Stimulated activated CD4-positive, alpha-beta T cell treated with anti-CD3 and anti-CD28 coated beads, Interleukin-12 subunit alpha, Interleukin-12 subunit beta, amount 100 ng/mL, for 24 hours (primary cell): ENCODE measurements at regions not wholly inside any gene's neighbourhood (a gene's known extent, or its start where the extent isn't known, plus 50 kb on each side); places are given as distances from the start of the nearest gene placed in this dataset.
A peak's percentile ranks its signal among the peaks of the same experiment; 100 is the strongest.

Source experiments
- DNase-seq, 2 experiments: peaks; one replicate each; pipeline ENCODE4 v3.0.0-alpha.2; 2020; ENCODE audit warnings: low read depth in 2 of 2

GRCh38 chr15:97688177-97688576, 272.3 kb upstream of the ARRDC4 start:
- no peak for DNase-seq

GRCh38 chr15:97688886-97689285, 271.6 kb upstream of the ARRDC4 start:
- no peak for DNase-seq

- no peak for DNase-seq
Measured at GRCh38 chr15:97691078-97691477, 269.4 kb upstream of the ARRDC4 start.

GRCh38 chr15:97691799-97692198, 268.7 kb upstream of the ARRDC4 start:
- no peak for DNase-seq

- DNase-seq = no peak
Measured at GRCh38 chr15:97692301-97693015, 268.0 kb upstream of the ARRDC4 start.

- no peak for DNase-seq
Measured at GRCh38 chr15:97694456-97694855, 266.0 kb upstream of the ARRDC4 start.

GRCh38 chr15:97703400-97703799, 257.1 kb upstream of the ARRDC4 start:
- no peak for DNase-seq

GRCh38 chr15:97706059-97706458, 254.4 kb upstream of the ARRDC4 start:
- DNase-seq = no peak

- no peak for DNase-seq
Measured at GRCh38 chr15:97708252-97708651, 252.3 kb upstream of the ARRDC4 start.

- DNase-seq = no peak
Measured at GRCh38 chr15:97712530-97712929, 248.0 kb upstream of the ARRDC4 start.

- no peak for DNase-seq
Measured at GRCh38 chr15:97717806-97718205, 242.7 kb upstream of the ARRDC4 start.

GRCh38 chr15:97718509-97718908, 242.0 kb upstream of the ARRDC4 start:
- no peak for DNase-seq

- no peak for DNase-seq
Measured at GRCh38 chr15:97728791-97729190, 231.7 kb upstream of the ARRDC4 start.

GRCh38 chr15:97729270-97729669, 231.2 kb upstream of the ARRDC4 start:
- no peak for DNase-seq

- no peak for DNase-seq
Measured at GRCh38 chr15:97730315-97730714, 230.2 kb upstream of the ARRDC4 start.

GRCh38 chr15:97731859-97732258, 228.6 kb upstream of the ARRDC4 start:
- DNase-seq = no peak

- no peak for DNase-seq
Measured at GRCh38 chr15:97733373-97733772, 227.1 kb upstream of the ARRDC4 start.

- no peak for DNase-seq
Measured at GRCh38 chr15:97736748-97737147, 223.8 kb upstream of the ARRDC4 start.

GRCh38 chr15:97745481-97746071, 214.9 kb upstream of the ARRDC4 start:
- DNase-seq = peak in 1 of 2 experiments; percentile 22

- no peak for DNase-seq
Measured at GRCh38 chr15:97747342-97747741, 213.2 kb upstream of the ARRDC4 start.

GRCh38 chr15:97748576-97748975, 211.9 kb upstream of the ARRDC4 start:
- no peak for DNase-seq

- no peak for DNase-seq
Measured at GRCh38 chr15:97750060-97750459, 210.4 kb upstream of the ARRDC4 start.

- DNase-seq = no peak
Measured at GRCh38 chr15:97755726-97756125, 204.8 kb upstream of the ARRDC4 start.

- no peak for DNase-seq
Measured at GRCh38 chr15:97759363-97759762, 201.1 kb upstream of the ARRDC4 start.
